HS-27A (cell line): ENCODE measurements at regions not wholly inside any gene's neighbourhood (a gene's known extent, or its start where the extent isn't known, plus 50 kb on each side); places are given as distances from the start of the nearest gene placed in this dataset.

Source experiments
- DNase-seq: peaks from one replicate; pipeline ENCODE4 v3.0.0-alpha.2; 2012; ENCODE audit warnings: low read depth, missing footprints

- no peak for DNase-seq
These were observed 55.2 kb upstream of the IL12B start for GRCh38 chr5:159385536-159385935.

GRCh38 chr5:159386028-159386711 is 55.9 kb upstream of the IL12B start:
- no peak for DNase-seq

GRCh38 chr5:159392871-159393270 is 62.6 kb upstream of the IL12B start:
- DNase-seq, result no peak

- no peak for DNase-seq
These were observed 63.6 kb upstream of the IL12B start for GRCh38 chr5:159393854-159394274.

GRCh38 chr5:159395202-159395601 is 64.9 kb upstream of the IL12B start:
- no peak for DNase-seq

- DNase-seq, result no peak
These were observed 68.6 kb upstream of the IL12B start for GRCh38 chr5:159398936-159399335.

- no peak for DNase-seq
These were observed 70.2 kb upstream of the IL12B start for GRCh38 chr5:159400476-159400875.

- no peak for DNase-seq
These were observed 72.0 kb upstream of the IL12B start for GRCh38 chr5:159402311-159402710.

GRCh38 chr5:159402856-159403255 is 72.6 kb upstream of the IL12B start:
- DNase-seq, result no peak

GRCh38 chr5:159403906-159404681 is 73.8 kb upstream of the IL12B start:
- DNase-seq, result no peak

DNA sequence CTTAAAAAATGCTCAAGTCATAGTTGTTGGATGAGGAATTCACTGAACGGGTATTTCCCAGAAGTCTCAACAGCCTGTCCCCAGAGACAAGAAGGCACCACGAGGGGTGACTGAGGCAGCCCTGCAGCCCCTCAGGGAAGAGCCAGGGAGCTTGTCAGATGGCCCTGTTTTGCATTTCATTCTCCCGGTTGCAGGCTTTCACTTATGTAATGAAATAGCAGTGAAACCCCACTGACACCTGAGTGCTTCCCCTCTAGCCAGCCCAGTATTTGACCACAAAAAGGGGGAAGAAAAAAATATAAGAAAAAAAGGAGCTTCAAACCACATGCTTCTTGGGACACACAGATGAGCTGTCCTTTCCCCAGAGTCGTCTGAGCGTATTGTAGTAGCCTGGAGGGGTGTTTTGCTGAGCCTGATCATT is 75.3 kb upstream of the IL12B start:
- no peak for DNase-seq

GRCh38 chr5:159406571-159406970 is 76.3 kb upstream of the IL12B start:
- DNase-seq, result no peak

DNA sequence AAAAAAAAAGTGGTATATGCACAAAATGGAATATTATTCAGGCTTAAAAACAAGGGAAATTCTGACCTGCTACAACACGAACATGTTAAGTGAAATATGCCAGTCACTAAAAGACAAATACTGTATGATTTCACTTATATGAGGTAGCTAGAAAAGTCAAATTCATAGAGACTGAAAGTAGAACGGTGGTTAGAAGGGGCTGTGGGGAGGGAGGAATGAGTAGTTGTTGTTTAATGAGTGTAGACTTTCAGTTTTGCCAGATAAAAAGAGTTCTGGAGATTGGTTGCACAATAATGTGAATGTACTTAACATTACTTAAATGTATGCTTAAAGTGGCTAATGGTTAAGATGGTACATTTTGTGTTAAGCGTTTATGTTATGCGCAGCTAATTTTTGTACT is 79.5 kb upstream of the IL12B start:
- DNase-seq, result no peak

- DNase-seq, result no peak
These were observed 80.2 kb upstream of the IL12B start for GRCh38 chr5:159410480-159410879.

DNA sequence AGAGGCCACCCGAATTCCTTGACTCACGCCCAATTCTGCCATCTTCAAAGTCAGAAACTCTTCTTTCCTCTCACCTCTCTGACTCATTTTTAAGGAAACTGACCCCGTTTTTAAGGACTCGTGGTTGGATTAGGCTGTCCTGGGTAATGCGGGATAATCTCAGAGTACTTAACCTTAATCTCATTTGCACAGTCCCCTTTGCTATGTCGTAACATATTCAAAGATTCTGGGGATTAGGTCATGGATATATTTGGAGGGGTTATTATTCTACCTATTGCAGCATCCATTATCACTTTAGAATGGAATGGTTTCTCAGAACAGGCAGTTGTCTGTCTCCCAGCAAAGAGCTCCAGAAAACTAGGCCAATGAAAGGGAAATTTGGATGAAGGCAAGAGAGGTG is 80.8 kb upstream of the IL12B start:
- no peak for DNase-seq

DNA sequence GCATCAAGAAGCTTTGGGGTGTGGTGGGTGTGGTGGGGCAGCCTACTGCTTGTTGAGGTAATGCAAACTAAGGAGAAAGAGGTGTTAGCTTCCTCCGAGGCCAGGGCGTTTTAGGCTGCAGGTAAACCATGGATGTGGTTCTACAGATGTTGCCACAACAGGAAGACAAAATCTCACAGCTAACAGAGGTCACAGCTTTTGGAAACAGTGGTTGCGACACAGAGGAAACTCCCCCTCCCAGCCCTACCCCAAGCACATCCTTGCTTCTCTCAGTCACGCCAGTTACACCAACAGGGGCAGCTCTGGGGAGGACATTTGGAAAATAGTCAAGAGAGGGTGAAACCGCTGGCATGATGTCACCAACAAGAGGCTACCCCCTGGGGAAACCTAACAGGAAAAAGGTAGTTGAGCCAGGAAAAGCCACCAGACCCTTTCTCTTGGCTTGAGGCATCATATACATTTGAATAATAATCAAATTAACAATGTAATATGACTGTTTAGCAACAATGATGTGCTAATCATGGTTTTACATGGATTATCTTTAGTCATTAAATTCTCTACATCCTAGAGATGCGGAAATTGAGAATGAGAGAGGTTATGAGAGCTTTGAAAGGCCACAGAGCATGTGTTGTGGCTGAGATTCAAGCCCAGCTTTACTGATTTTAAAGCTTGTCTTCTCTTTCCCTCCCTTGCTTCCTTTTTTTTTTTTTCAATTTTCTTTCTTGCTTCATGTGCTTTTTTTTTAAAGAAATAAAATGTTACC is 82.2 kb upstream of the IL12B start:
- no peak for DNase-seq

- DNase-seq, result no peak
These were observed 83.7 kb upstream of the IL12B start for GRCh38 chr5:159414021-159414420.

GRCh38 chr5:159415301-159415937 is 85.1 kb upstream of the IL12B start:
- no peak for DNase-seq

DNA sequence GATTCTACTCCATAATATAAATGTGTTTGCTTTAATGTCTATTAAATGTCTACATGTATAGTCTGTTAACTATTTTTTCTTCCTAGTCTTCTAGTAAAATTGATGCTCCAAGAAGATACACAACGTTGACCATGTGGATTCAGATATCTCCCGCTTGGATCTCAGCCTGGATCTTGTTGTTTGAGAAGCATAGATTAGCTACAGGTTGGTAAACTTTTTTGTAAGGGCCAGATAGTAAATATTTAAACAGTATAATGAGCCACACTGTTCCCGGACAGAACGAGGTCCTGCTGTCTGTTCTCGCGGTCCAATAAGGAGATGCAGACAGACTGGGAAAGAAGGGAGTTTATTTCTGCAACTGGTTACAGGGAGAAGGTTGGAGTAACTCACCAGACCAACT is 86.2 kb upstream of the IL12B start:
- no peak for DNase-seq

- no peak for DNase-seq
These were observed 86.9 kb upstream of the IL12B start for GRCh38 chr5:159417170-159417569.

GRCh38 chr5:159419576-159419975 is 89.3 kb upstream of the IL12B start:
- DNase-seq, result no peak

DNA sequence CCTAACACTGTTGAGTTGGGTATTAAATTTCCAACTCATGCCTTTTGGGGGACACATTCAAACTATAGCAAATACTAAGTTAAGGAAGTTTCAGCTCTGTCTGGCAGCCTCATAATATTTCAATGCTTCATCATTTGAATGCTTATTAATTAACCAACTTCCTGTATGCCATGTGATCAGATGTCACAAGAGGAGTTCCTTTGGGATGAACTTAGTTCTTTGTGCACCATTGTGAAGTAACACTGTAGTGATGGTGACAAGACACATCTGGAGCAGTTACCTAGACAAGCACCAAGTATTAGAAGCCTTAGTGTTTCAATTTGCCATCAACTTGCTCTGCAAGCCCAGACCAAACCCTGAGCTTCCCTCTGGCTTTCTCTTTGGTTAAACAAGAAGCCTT is 90.7 kb upstream of the IL12B start:
- no peak for DNase-seq
